HepG2 (cell line): ENCODE measurements at regions not wholly inside any gene's neighbourhood (a gene's known extent, or its start where the extent isn't known, plus 50 kb on each side); places are given as distances from the start of the nearest gene placed in this dataset.

ENCODE experiments used
- ATAC-seq: fragments of 200-7000 bp; cut with Tn5 transposase; 3 replicates; pipeline ENCODE4 v1.9.1; 2020; ENCODE audit warnings: mild to moderate bottlenecking, moderate library complexity
- BruUV-seq: library from RNA; stranded (reverse); fragments of 400-500 nt; replicated peaks from 2 replicates; lab custom pipeline; 2021; lab: Mats Ljungman, UMichigan
- CTCF ChIA-PET: fragments of 300-600 bp; formaldehyde crosslinking; extraction: SDS; loops from one replicate; lab custom pipeline; 2021; ENCODE audit warnings: low total read pairs, inconsistent platforms, low intra/inter-chr PET ratio; lab: Yijun Ruan, JAX
- POLR2A ChIA-PET: fragments of 350-600 bp; sonication (Branson Sonifier 250); formaldehyde crosslinking; loops from one replicate; lab custom pipeline; 2020; ENCODE audit warnings: antibody characterized with exemption, inconsistent platforms; lab: Yijun Ruan, JAX
- DNase-seq: peaks from one replicate; pipeline ENCODE4 v3.0.0-alpha.2; 2015; ENCODE audit warnings: low spot score
- FAIRE-seq: peaks from 3 replicates; lab custom pipeline; 2011; peaks lifted over from hg19 to GRCh38; lab: Jason Lieb, UNC
- H2AFZ ChIP-seq: one replicate; pipeline ENCODE4 v1.6.1; 2011; ENCODE audit warnings: low read length, inconsistent platforms
- H3K27ac ChIP-seq: fragments of 300-600 bp; 3 replicates; pipeline ENCODE4 v1.8.0; 2011; ENCODE audit warnings: mixed run types, mild to moderate bottlenecking, mixed read lengths, low read length, inconsistent platforms; ENCODE audit not compliant: insufficient read depth; ENCODE audit errors: extremely low read length
- H3K27me3 ChIP-seq, 2 experiments: fragments of 200-600 bp in 1 of 2; 2 replicates in 1 of 2; 3 replicates in 1 of 2; pipeline versions ENCODE4 v1.6.0 to v1.8.0; 2011; ENCODE audit warnings: low read length in 2 of 2, mild to moderate bottlenecking in 2 of 2, moderate library complexity in 2 of 2, inconsistent platforms in 1 of 2; ENCODE audit not compliant: insufficient read depth in 2 of 2, control insufficient read depth in 1 of 2
- H3K36me3 ChIP-seq, 2 experiments: fragments of 200-600 bp in 1 of 2; replicated peaks in 1 of 2; 2 replicates in 1 of 2; 3 replicates in 1 of 2; pipeline versions ENCODE4 v1.5.1 to v1.8.0; 2011; ENCODE audit warnings: low read length in 2 of 2, inconsistent platforms in 1 of 2; ENCODE audit not compliant: insufficient read depth in 2 of 2, control insufficient read depth in 1 of 2
- H3K4me1 ChIP-seq: 2 replicates; pipeline ENCODE4 v1.5.1; 2012; ENCODE audit warnings: low read length, inconsistent platforms; ENCODE audit not compliant: insufficient read depth
- H3K4me2 ChIP-seq: 2 replicates; pipeline ENCODE4 v1.6.0; 2011; ENCODE audit warnings: low read depth, low read length, inconsistent platforms
- H3K4me3 ChIP-seq, 3 experiments: fragments of 200-600 bp in 1 of 3; sonication (generic), shearing (Covaris generic) in 1 of 3; replicated peaks in 1 of 3; 2 replicates each; pipeline ENCODE4 v1.5.1; 2011 to 2016; ENCODE audit warnings: low read length in 3 of 3, inconsistent platforms in 2 of 3, low read depth in 2 of 3, mild to moderate bottlenecking in 2 of 3, control low read depth in 1 of 3, mixed read lengths in 1 of 3; ENCODE audit not compliant: insufficient read depth in 1 of 3
- H3K79me2 ChIP-seq: one replicate; pipeline ENCODE4 v1.6.1; 2011; ENCODE audit warnings: low read length, inconsistent platforms; ENCODE audit not compliant: insufficient read depth
- H3K9ac ChIP-seq: 2 replicates; pipeline ENCODE4 v1.6.0; 2011; ENCODE audit warnings: mild to moderate bottlenecking, low read depth, low read length, inconsistent platforms; ENCODE audit not compliant: insufficient read depth
- H3K9me3 ChIP-seq: 2 replicates; pipeline ENCODE4 v1.5.1; 2012; ENCODE audit warnings: mild to moderate bottlenecking, low read length
- H4K20me1 ChIP-seq: 2 replicates; pipeline ENCODE4 v1.6.0; 2011; ENCODE audit warnings: inconsistent platforms, mild to moderate bottlenecking, low read length, moderate library complexity; ENCODE audit not compliant: insufficient read depth
- CBX2 ChIP-seq, 2 experiments: fragments of 200-600 bp in 1 of 2; sonication (generic); formaldehyde crosslinking in 1 of 2; IDR thresholded peaks; 2 replicates each; pipeline versions ENCODE4 v1.7.0 to v1.8.1; 2018 to 2022; ENCODE audit warnings: low read depth in 2 of 2, low read length in 1 of 2, mild to moderate bottlenecking in 1 of 2, missing genetic modification reagents in 1 of 2
- CENPX ChIP-seq: sonication (generic); formaldehyde crosslinking; IDR thresholded peaks from 2 replicates; pipeline ENCODE4 v1.9.0; 2021; ENCODE audit warnings: mild to moderate bottlenecking, missing genetic modification reagents, moderate library complexity
- JUNB ChIP-seq: sonication (generic); formaldehyde crosslinking; IDR thresholded peaks from 2 replicates; pipeline ENCODE4 v1.8.0; 2022; ENCODE audit warnings: missing genetic modification reagents, mild to moderate bottlenecking, borderline replicate concordance
- NAIF1 ChIP-seq: sonication (generic); formaldehyde crosslinking; IDR thresholded peaks from 2 replicates; pipeline ENCODE4 v1.5.0; 2020; ENCODE audit warnings: mild to moderate bottlenecking, missing genetic modification reagents, borderline replicate concordance
- RELA ChIP-seq: sonication (generic); formaldehyde crosslinking; IDR thresholded peaks from 2 replicates; pipeline ENCODE4 v1.4.0; 2020; ENCODE audit warnings: missing genetic modification reagents
- RORA ChIP-seq: sonication (generic); formaldehyde crosslinking; IDR thresholded peaks from 2 replicates; pipeline ENCODE4 v1.5.0; 2020; ENCODE audit warnings: mild to moderate bottlenecking, missing genetic modification reagents, moderate library complexity
- SMARCC2 ChIP-seq: fragments of 450-650 bp; IDR thresholded peaks from 2 replicates; pipeline ENCODE4 v1.6.1; 2017; ENCODE audit warnings: antibody characterized with exemption, mild to moderate bottlenecking
- STAG1 ChIP-seq: sonication (generic); formaldehyde crosslinking; IDR thresholded peaks from 2 replicates; pipeline ENCODE4 v1.4.0; 2020; ENCODE audit warnings: missing genetic modification reagents
- TBX3 ChIP-seq: fragments of 450-650 bp; IDR thresholded peaks from 2 replicates; pipeline ENCODE4 v1.6.1; 2017; ENCODE audit warnings: antibody characterized with exemption, mild to moderate bottlenecking, inconsistent platforms, borderline replicate concordance
- WGBS: methylation state at CpG from one replicate; pipeline ENCODE4 v1.1.6; 2017; ENCODE audit warnings: low lambda C conversion rate; 5-methylcytosine and 5-hydroxymethylcytosine counted together
- in situ Hi-C: cut with HindIII; loops from 2 replicates; pipeline ENCODE4 v1.10.0; 2017; ENCODE audit warnings: low pct_unique_long_range_greater_than_20kb; ENCODE audit not compliant: extremely low pct_ligation_motif_present
- intact Hi-C: fragments of 100-400 bp; cut with micrococcal nuclease; formaldehyde crosslinking; loops from one replicate; pipeline ENCODE4 v1.10.0; 2022; ENCODE audit not compliant: unreplicated experiment
- TF ChIP-seq, protein P1 (sequence below): sonication (generic); formaldehyde crosslinking; IDR thresholded peaks from 2 replicates; pipeline ENCODE4 v1.4.0; 2020; ENCODE audit warnings: mild to moderate bottlenecking, missing genetic modification reagents, borderline replicate concordance
- TF ChIP-seq, protein P2 (sequence below): sonication (generic); formaldehyde crosslinking; IDR thresholded peaks from 2 replicates; pipeline ENCODE4 v1.4.0; 2020; ENCODE audit warnings: missing genetic modification reagents, borderline replicate concordance
- TF ChIP-seq, protein P3 (sequence below): sonication (generic); formaldehyde crosslinking; IDR thresholded peaks from 2 replicates; pipeline ENCODE4 v1.4.0; 2020; ENCODE audit warnings: missing genetic modification reagents, borderline replicate concordance
- TF ChIP-seq, protein P4 (sequence below): sonication (generic); formaldehyde crosslinking; IDR thresholded peaks from 2 replicates; pipeline ENCODE4 v1.9.0; 2021; ENCODE audit warnings: missing genetic modification reagents, borderline replicate concordance

DNA sequence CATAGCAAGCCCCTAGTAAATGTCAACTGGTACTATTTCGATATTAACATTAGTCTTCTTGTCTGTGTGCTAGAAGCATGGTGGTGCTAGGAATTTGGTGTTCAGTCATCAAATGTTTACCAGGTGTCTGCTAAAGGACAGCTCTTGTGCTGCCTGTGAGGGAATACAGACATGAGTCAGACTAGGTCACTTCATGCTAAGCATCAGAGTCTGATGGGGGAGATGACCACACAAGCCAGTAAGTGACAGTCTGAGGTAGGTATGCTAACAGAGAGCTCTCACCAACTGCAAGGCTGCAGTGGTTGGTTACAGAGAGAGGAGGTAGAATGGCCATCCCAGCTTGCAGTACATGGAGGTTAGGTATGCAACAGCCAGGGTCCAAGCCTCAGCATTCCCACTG, 320.9 kb downstream of the CDK5RAP2 start:
- no peaks in the 10 kb centered on the region for H3K27me3 ChIP-seq
- no peaks in the 10 kb centered on the region for H3K36me3 ChIP-seq
- ChIA-PET CTCF (no interaction called here), POLR2A (no interaction called here)
- H3K4me1 ChIP-seq = 0 out of 2 replicates have a peak, but pooled peaks cover 8% of the 10 kb centered on the region
- ATAC-seq (no peak), DNase-seq (no peak), FAIRE-seq (no peak)
- H3K9ac ChIP-seq = no peak overlapping the region
- in situ Hi-C loops (no loop called here), intact Hi-C loops (no loop called here)
- no peaks in the 10 kb centered on the region for H4K20me1 ChIP-seq
- no peak overlapping the region for H3K27ac ChIP-seq
- H3K4me2 ChIP-seq = no peak overlapping the region
- no CpG with 5 or more reads among the region's 1 CpG for WGBS
- H2AFZ ChIP-seq = no peak overlapping the region
- H3K4me3 ChIP-seq = no peak overlapping the region
- BruUV-seq = no TSS peak
- no peaks in the 10 kb centered on the region for H3K79me2 ChIP-seq
- H3K9me3 ChIP-seq = no peaks in the 10 kb centered on the region
- TF ChIP-seq, protein P1, sequence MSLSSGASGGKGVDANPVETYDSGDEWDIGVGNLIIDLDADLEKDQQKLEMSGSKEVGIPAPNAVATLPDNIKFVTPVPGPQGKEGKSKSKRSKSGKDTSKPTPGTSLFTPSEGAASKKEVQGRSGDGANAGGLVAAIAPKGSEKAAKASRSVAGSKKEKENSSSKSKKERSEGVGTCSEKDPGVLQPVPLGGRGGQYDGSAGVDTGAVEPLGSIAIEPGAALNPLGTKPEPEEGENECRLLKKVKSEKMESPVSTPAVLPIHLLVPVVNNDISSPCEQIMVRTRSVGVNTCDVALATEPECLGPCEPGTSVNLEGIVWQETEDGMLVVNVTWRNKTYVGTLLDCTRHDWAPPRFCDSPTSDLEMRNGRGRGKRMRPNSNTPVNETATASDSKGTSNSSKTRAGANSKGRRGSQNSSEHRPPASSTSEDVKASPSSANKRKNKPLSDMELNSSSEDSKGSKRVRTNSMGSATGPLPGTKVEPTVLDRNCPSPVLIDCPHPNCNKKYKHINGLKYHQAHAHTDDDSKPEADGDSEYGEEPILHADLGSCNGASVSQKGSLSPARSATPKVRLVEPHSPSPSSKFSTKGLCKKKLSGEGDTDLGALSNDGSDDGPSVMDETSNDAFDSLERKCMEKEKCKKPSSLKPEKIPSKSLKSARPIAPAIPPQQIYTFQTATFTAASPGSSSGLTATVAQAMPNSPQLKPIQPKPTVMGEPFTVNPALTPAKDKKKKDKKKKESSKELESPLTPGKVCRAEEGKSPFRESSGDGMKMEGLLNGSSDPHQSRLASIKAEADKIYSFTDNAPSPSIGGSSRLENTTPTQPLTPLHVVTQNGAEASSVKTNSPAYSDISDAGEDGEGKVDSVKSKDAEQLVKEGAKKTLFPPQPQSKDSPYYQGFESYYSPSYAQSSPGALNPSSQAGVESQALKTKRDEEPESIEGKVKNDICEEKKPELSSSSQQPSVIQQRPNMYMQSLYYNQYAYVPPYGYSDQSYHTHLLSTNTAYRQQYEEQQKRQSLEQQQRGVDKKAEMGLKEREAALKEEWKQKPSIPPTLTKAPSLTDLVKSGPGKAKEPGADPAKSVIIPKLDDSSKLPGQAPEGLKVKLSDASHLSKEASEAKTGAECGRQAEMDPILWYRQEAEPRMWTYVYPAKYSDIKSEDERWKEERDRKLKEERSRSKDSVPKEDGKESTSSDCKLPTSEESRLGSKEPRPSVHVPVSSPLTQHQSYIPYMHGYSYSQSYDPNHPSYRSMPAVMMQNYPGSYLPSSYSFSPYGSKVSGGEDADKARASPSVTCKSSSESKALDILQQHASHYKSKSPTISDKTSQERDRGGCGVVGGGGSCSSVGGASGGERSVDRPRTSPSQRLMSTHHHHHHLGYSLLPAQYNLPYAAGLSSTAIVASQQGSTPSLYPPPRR (CRISPR knock-in tag) = no peak
- TF ChIP-seq STAG1 (CRISPR knock-in tag) (no peak), CBX2 (IDR thresholded peaks at IDR 0.05; ENCODE audit: low read depth, low read length) (no peak), CBX2 (CRISPR knock-in tag; IDR thresholded peaks at IDR 0.05; ENCODE audit: low read depth) (no peak), RORA (CRISPR knock-in tag) (no peak), CENPX (CRISPR knock-in tag) (no peak), RELA (no peak), SMARCC2 (no peak), TBX3 (no peak), NAIF1 (no peak), JUNB (no peak)
- TF ChIP-seq, protein P2, sequence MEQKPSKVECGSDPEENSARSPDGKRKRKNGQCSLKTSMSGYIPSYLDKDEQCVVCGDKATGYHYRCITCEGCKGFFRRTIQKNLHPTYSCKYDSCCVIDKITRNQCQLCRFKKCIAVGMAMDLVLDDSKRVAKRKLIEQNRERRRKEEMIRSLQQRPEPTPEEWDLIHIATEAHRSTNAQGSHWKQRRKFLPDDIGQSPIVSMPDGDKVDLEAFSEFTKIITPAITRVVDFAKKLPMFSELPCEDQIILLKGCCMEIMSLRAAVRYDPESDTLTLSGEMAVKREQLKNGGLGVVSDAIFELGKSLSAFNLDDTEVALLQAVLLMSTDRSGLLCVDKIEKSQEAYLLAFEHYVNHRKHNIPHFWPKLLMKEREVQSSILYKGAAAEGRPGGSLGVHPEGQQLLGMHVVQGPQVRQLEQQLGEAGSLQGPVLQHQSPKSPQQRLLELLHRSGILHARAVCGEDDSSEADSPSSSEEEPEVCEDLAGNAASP (CRISPR knock-in tag) = no peak
- TF ChIP-seq, protein P3, sequence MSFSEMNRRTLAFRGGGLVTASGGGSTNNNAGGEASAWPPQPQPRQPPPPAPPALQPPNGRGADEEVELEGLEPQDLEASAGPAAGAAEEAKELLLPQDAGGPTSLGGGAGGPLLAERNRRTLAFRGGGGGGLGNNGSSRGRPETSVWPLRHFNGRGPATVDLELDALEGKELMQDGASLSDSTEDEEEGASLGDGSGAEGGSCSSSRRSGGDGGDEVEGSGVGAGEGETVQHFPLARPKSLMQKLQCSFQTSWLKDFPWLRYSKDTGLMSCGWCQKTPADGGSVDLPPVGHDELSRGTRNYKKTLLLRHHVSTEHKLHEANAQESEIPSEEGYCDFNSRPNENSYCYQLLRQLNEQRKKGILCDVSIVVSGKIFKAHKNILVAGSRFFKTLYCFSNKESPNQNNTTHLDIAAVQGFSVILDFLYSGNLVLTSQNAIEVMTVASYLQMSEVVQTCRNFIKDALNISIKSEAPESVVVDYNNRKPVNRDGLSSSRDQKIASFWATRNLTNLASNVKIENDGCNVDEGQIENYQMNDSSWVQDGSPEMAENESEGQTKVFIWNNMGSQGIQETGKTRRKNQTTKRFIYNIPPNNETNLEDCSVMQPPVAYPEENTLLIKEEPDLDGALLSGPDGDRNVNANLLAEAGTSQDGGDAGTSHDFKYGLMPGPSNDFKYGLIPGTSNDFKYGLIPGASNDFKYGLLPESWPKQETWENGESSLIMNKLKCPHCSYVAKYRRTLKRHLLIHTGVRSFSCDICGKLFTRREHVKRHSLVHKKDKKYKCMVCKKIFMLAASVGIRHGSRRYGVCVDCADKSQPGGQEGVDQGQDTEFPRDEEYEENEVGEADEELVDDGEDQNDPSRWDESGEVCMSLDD = no peak
- TF ChIP-seq, protein P4, sequence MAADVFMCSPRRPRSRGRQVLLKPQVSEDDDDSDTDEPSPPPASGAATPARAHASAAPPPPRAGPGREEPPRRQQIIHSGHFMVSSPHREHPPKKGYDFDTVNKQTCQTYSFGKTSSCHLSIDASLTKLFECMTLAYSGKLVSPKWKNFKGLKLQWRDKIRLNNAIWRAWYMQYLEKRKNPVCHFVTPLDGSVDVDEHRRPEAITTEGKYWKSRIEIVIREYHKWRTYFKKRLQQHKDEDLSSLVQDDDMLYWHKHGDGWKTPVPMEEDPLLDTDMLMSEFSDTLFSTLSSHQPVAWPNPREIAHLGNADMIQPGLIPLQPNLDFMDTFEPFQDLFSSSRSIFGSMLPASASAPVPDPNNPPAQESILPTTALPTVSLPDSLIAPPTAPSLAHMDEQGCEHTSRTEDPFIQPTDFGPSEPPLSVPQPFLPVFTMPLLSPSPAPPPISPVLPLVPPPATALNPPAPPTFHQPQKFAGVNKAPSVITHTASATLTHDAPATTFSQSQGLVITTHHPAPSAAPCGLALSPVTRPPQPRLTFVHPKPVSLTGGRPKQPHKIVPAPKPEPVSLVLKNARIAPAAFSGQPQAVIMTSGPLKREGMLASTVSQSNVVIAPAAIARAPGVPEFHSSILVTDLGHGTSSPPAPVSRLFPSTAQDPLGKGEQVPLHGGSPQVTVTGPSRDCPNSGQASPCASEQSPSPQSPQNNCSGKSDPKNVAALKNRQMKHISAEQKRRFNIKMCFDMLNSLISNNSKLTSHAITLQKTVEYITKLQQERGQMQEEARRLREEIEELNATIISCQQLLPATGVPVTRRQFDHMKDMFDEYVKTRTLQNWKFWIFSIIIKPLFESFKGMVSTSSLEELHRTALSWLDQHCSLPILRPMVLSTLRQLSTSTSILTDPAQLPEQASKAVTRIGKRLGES = no peak
